Peyer's patch (tissue), 4 donors: ENCODE measurements at regions not wholly inside any gene's neighbourhood (a gene's known extent, or its start where the extent isn't known, plus 50 kb on each side); places are given as distances from the start of the nearest gene placed in this dataset.

ENCODE experiments used
- DNase-seq, 3 donors: peaks; one replicate each; pipeline ENCODE4 v3.0.0-alpha.2; 2017 to 2019
- H3K27ac ChIP-seq, 4 donors: fragments of 200-600 bp; sonication (generic); one replicate each; pipeline ENCODE4 v1.5.1; 2016 to 2019
- H3K27me3 ChIP-seq, 2 donors: fragments of 200-600 bp; sonication (generic); one replicate each; pipeline ENCODE4 v1.5.1; 2019
- H3K36me3 ChIP-seq, 3 donors: fragments of 200-600 bp; sonication (generic); one replicate each; pipeline ENCODE4 v1.5.1; 2016 to 2019
- H3K4me1 ChIP-seq, 4 donors: fragments of 200-600 bp; sonication (generic); one replicate each; pipeline ENCODE4 v1.5.1; 2016 to 2019
- H3K4me3 ChIP-seq, 4 donors: fragments of 200-600 bp; sonication (generic); 1 replicate in 3 of 4; 2 replicates in 1 of 4; pipeline ENCODE4 v1.5.1; 2016 to 2019; ENCODE audit warnings: mild to moderate bottlenecking in 1 of 4
- H3K9me3 ChIP-seq, 4 donors: fragments of 200-600 bp; sonication (generic); one replicate each; pipeline ENCODE4 v1.5.1; 2016 to 2019; ENCODE audit warnings: mild to moderate bottlenecking in 1 of 4
- CTCF ChIP-seq, 6 experiments: fragments of 450-650 bp in 4 of 6; fragments of 200-600 bp in 2 of 6; sonication (generic) in 1 of 6; IDR thresholded peaks; one replicate each; pipeline ENCODE4 v1.5.1; 2017 to 2019; ENCODE audit warnings: antibody characterized with exemption in 6 of 6, mild to moderate bottlenecking in 3 of 6, moderate library complexity in 1 of 6
- POLR2A ChIP-seq, 2 donors: fragments of 450-650 bp; IDR thresholded peaks; one replicate each; pipeline ENCODE4 v1.5.1; 2017; ENCODE audit warnings: antibody characterized with exemption in 2 of 2, mild to moderate bottlenecking in 2 of 2, moderate library complexity in 2 of 2

GRCh38 chr16:54690710-54691109 is 240.0 kb upstream of the IRX5 start:
- no peaks in the 10 kb centered on the region for H3K4me1 ChIP-seq
- no peaks in the 10 kb centered on the region for H3K27me3 ChIP-seq
- H3K36me3 ChIP-seq, result no peaks in the 10 kb centered on the region
- TF ChIP-seq POLR2A (IDR thresholded peaks at IDR 0.05) (no peak), CTCF (IDR thresholded peaks at IDR 0.05) (no peak)
- no peak overlapping the region for H3K4me3 ChIP-seq
- no peaks in the 10 kb centered on the region for H3K9me3 ChIP-seq
- no peak for DNase-seq
- H3K27ac ChIP-seq, result no peak overlapping the region

- Histone ChIP-seq H3K27ac (no peak overlapping the region), H3K9me3 (no peaks in the 10 kb centered on the region), H3K4me1 (no peaks in the 10 kb centered on the region), H3K4me3 (no peak overlapping the region), H3K27me3 (no peaks in the 10 kb centered on the region), H3K36me3 (no peaks in the 10 kb centered on the region)
- TF ChIP-seq POLR2A (IDR thresholded peaks at IDR 0.05), result no peak
- TF ChIP-seq CTCF (IDR thresholded peaks at IDR 0.05), result no peak
- no peak for DNase-seq
Measured at GRCh38 chr16:54690306-54690705, 240.4 kb upstream of the IRX5 start.

- no peak for DNase-seq
- H3K27me3 ChIP-seq, result no peaks in the 10 kb centered on the region
- no peak overlapping the region for H3K27ac ChIP-seq
- no peaks in the 10 kb centered on the region for H3K36me3 ChIP-seq
- H3K9me3 ChIP-seq, result no peaks in the 10 kb centered on the region
- TF ChIP-seq POLR2A (IDR thresholded peaks at IDR 0.05), result no peak
- TF ChIP-seq CTCF (IDR thresholded peaks at IDR 0.05), result no peak
- no peaks in the 10 kb centered on the region for H3K4me1 ChIP-seq
- no peak overlapping the region for H3K4me3 ChIP-seq
Measured at GRCh38 chr16:54689072-54689865, 241.4 kb upstream of the IRX5 start.

GRCh38 chr16:54688339-54688738 is 242.3 kb upstream of the IRX5 start:
- no peak overlapping the region for H3K4me3 ChIP-seq
- H3K36me3 ChIP-seq, result no peaks in the 10 kb centered on the region
- TF ChIP-seq POLR2A (IDR thresholded peaks at IDR 0.05), result no peak
- TF ChIP-seq CTCF (IDR thresholded peaks at IDR 0.05), result no peak
- H3K9me3 ChIP-seq, result no peaks in the 10 kb centered on the region
- H3K27me3 ChIP-seq, result no peaks in the 10 kb centered on the region
- no peaks in the 10 kb centered on the region for H3K4me1 ChIP-seq
- no peak for DNase-seq
- H3K27ac ChIP-seq, result no peak overlapping the region

- Histone ChIP-seq H3K4me1 (no peaks in the 10 kb centered on the region), H3K27me3 (no peaks in the 10 kb centered on the region), H3K9me3 (no peaks in the 10 kb centered on the region), H3K36me3 (no peaks in the 10 kb centered on the region), H3K4me3 (no peak overlapping the region), H3K27ac (no peak overlapping the region)
- no peak for DNase-seq
- no peak for TF ChIP-seq CTCF (IDR thresholded peaks at IDR 0.05)
- no peak for TF ChIP-seq POLR2A (IDR thresholded peaks at IDR 0.05)
Measured at GRCh38 chr16:54687043-54687899, 243.4 kb upstream of the IRX5 start.
